KMS-11 (cell line): ENCODE measurements at regions not wholly inside any gene's neighbourhood (a gene's known extent, or its start where the extent isn't known, plus 50 kb on each side); places are given as distances from the start of the nearest gene placed in this dataset.

Experiments used
- H2AFZ ChIP-seq: fragments of 200-600 bp; sonication (generic); 2 replicates; pipeline ENCODE4 v1.6.1; 2016; ENCODE audit warnings: antibody characterized with exemption, mixed run types, low read depth
- H3K27ac ChIP-seq: fragments of 200-600 bp; sonication (generic); 2 replicates; pipeline ENCODE4 v1.6.1; 2016; ENCODE audit warnings: mild to moderate bottlenecking, mixed run types
- H3K27me3 ChIP-seq: fragments of 200-600 bp; sonication (generic); 2 replicates; pipeline ENCODE4 v1.6.1; 2017; ENCODE audit warnings: mild to moderate bottlenecking, low read depth, mixed run types, moderate library complexity; ENCODE audit not compliant: insufficient read depth
- H3K36me3 ChIP-seq: fragments of 200-600 bp; sonication (generic); 2 replicates; pipeline ENCODE4 v1.6.1; 2017; ENCODE audit warnings: mild to moderate bottlenecking, mixed run types; ENCODE audit not compliant: insufficient read depth
- H3K4me1 ChIP-seq: fragments of 200-600 bp; sonication (generic); 2 replicates; pipeline ENCODE4 v1.6.1; 2016; ENCODE audit warnings: mild to moderate bottlenecking, low read depth, mixed run types; ENCODE audit not compliant: poor library complexity, severe bottlenecking
- H3K4me2 ChIP-seq: fragments of 200-600 bp; sonication (generic); 2 replicates; pipeline ENCODE4 v1.7.0; 2016; ENCODE audit warnings: mild to moderate bottlenecking, mixed run types
- H3K4me3 ChIP-seq: fragments of 200-600 bp; sonication (generic); IDR thresholded peaks from 2 replicates; pipeline ENCODE4 v1.6.1; 2017; ENCODE audit warnings: low read depth, low read length, mixed read lengths; ENCODE audit not compliant: insufficient read depth
- H3K79me2 ChIP-seq: fragments of 200-600 bp; sonication (generic); 2 replicates; pipeline ENCODE4 v1.6.1; 2016; ENCODE audit warnings: low read depth, mixed run types; ENCODE audit not compliant: insufficient read depth
- H3K9ac ChIP-seq: fragments of 200-600 bp; sonication (generic); 2 replicates; pipeline ENCODE4 v1.6.1; 2016; ENCODE audit warnings: mild to moderate bottlenecking, mixed run types
- H4K20me1 ChIP-seq: fragments of 200-600 bp; sonication (generic); 2 replicates; pipeline ENCODE4 v1.6.1; 2016; ENCODE audit warnings: mild to moderate bottlenecking, mixed run types; ENCODE audit not compliant: insufficient read depth
- TF ChIP-seq, protein P1 (sequence below): fragments of 200-600 bp; sonication (generic); conservative IDR thresholded peaks from 2 replicates; pipeline ENCODE4 v1.6.1; 2017; ENCODE audit warnings: low read depth, mild to moderate bottlenecking, antibody characterized with exemption, low read length, moderate library complexity, mixed read lengths

- H3K27ac ChIP-seq = peak overlapping the region; percentile 63
- no peak overlapping the region for H3K4me3 ChIP-seq
- no peaks in the 10 kb centered on the region for H4K20me1 ChIP-seq
- no peak overlapping the region for H2AFZ ChIP-seq
- peak overlapping the region; percentile 76 for H3K4me2 ChIP-seq
- H3K36me3 ChIP-seq = no peaks in the 10 kb centered on the region
- H3K9ac ChIP-seq = peak overlapping the region; percentile 17; the same call in 1 of the 2 replicates
- peaks cover 33% of the 10 kb centered on the region for H3K4me1 ChIP-seq
- TF ChIP-seq, protein P1, sequence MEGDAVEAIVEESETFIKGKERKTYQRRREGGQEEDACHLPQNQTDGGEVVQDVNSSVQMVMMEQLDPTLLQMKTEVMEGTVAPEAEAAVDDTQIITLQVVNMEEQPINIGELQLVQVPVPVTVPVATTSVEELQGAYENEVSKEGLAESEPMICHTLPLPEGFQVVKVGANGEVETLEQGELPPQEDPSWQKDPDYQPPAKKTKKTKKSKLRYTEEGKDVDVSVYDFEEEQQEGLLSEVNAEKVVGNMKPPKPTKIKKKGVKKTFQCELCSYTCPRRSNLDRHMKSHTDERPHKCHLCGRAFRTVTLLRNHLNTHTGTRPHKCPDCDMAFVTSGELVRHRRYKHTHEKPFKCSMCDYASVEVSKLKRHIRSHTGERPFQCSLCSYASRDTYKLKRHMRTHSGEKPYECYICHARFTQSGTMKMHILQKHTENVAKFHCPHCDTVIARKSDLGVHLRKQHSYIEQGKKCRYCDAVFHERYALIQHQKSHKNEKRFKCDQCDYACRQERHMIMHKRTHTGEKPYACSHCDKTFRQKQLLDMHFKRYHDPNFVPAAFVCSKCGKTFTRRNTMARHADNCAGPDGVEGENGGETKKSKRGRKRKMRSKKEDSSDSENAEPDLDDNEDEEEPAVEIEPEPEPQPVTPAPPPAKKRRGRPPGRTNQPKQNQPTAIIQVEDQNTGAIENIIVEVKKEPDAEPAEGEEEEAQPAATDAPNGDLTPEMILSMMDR = no peak
- H3K27me3 ChIP-seq = peaks cover 9% of the 10 kb centered on the region; the same call in 1 of the 2 replicates
- H3K79me2 ChIP-seq = no peaks in the 10 kb centered on the region
Observed at GRCh38 chr5:68739752-68740151, 354.1 kb upstream of the SLC30A5 start.

DNA sequence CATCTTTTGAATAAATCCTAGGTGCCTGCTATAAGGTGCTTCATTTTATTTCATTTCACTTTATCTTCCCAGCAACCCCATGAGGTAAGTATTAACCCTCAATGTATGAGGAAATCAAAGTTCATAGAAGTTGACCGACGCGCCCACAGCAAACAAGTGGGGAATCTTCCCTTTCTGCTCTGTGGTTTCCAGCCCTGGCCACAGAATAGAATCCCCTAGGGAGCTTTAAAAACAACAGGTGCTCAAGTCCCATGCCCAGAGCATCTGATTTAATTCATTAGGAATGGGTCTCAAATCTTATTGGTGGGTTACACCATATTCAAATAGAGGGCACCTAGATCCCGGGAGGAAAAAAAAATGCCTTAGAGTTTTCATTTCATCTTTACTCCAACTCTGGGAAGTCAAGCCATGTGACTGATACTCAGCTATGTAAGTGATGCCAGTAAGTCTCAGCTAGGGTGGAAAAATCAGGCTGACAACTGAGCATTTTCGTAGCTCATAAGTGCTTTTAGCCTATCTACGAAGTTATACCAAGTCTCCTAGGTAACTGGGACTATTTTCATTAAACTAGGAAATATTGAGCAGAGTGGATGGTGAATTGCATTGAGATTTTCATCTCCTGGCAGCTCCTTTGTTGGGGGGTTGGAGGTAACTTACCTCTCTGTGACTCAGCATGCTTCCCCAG is 353.4 kb upstream of the SLC30A5 start:
- TF ChIP-seq, protein P1 = no peak
- Histone ChIP-seq H3K36me3 (no peaks in the 10 kb centered on the region), H3K4me1 (peaks cover 33% of the 10 kb centered on the region), H3K79me2 (no peaks in the 10 kb centered on the region), H3K27ac (peak overlapping the region; percentile 63), H4K20me1 (no peaks in the 10 kb centered on the region), H3K27me3 (peaks cover 9% of the 10 kb centered on the region; the same call in 1 of the 2 replicates), H3K4me3 (no peak overlapping the region), H2AFZ (no peak overlapping the region), H3K9ac (peak overlapping the region; percentile 17; the same call in 1 of the 2 replicates), H3K4me2 (peak overlapping the region; percentile 76)

DNA sequence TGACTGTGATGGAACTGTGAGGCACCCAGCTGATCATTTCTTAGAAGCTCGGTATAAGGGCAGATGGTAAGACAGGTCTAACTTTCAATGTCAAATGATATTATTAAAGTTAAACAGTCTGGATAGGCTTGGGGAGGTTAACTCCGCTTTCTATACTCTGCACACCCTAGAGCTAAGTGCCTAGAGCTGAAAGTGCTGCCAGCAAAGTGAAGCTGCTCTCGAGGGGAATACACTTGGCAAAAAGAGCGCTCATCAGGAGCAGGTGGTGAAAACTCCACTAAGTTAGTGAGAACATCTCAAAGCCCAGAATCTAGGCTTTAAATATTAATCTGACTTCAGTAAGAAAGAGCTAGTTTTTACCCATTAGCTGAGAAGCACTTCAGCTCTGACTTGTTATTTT is 349.6 kb upstream of the SLC30A5 start:
- Histone ChIP-seq H3K27me3 (no peaks in the 10 kb centered on the region), H3K4me1 (peaks cover 27% of the 10 kb centered on the region), H3K4me2 (no peak overlapping the region), H4K20me1 (no peaks in the 10 kb centered on the region), H3K27ac (no peak overlapping the region), H3K4me3 (no peak overlapping the region), H2AFZ (no peak overlapping the region), H3K79me2 (no peaks in the 10 kb centered on the region), H3K9ac (no peak overlapping the region), H3K36me3 (no peaks in the 10 kb centered on the region)
- TF ChIP-seq, protein P1 = no peak

DNA sequence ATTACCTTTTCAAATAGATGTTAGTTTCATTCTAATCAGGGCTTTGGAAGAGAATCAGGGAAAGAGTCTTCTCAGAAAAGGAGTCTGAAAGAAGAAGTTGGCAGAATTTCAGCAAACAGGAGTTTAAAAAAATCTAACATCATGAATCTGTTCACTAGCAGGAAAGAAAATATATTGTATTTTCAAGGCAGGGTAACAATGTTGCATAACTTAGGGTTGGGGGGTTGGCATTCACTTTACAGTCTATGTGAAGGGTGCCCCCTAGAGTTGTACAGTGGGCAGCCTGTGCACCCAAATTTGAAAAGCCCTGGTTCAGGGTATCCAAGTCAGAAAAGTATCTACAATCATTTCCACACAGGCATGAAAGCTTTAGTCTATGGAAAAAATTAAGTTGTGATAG is 348.4 kb upstream of the SLC30A5 start:
- H3K4me3 ChIP-seq = no peak overlapping the region
- H3K79me2 ChIP-seq = no peaks in the 10 kb centered on the region
- no peak overlapping the region for H3K4me2 ChIP-seq
- no peak overlapping the region for H3K27ac ChIP-seq
- H3K9ac ChIP-seq = no peak overlapping the region
- TF ChIP-seq, protein P1 = peak; percentile 22; the same call in 1 of the 2 replicates
- H2AFZ ChIP-seq = no peak overlapping the region
- H3K27me3 ChIP-seq = no peaks in the 10 kb centered on the region
- no peaks in the 10 kb centered on the region for H4K20me1 ChIP-seq
- no peaks in the 10 kb centered on the region for H3K36me3 ChIP-seq
- H3K4me1 ChIP-seq = peaks cover 15% of the 10 kb centered on the region
